GM12891 (cell line): ENCODE measurements at regions not wholly inside any gene's neighbourhood (a gene's known extent, or its start where the extent isn't known, plus 50 kb on each side); places are given as distances from the start of the nearest gene placed in this dataset.
A peak's percentile ranks its signal among the peaks of the same experiment; 100 is the strongest.
"Not testable (repeated sequence)": the region's sequence is repeated elsewhere in the genome, so short reads cannot be mapped to it uniquely, and the experiment has no call there.

Experiments
- DNase-seq: peaks from one replicate; pipeline ENCODE4 v3.0.0; 2011; ENCODE audit warnings: low spot score; ENCODE audit not compliant: insufficient read length
- FAIRE-seq: peaks from 2 replicates; lab custom pipeline; 2011; peaks lifted over from hg19 to GRCh38; lab: Jason Lieb, UNC
- PAX5 ChIP-seq: IDR thresholded peaks from 2 replicates; pipeline ENCODE4 v1.6.1; 2011; ENCODE audit warnings: low read length, moderate library complexity, mild to moderate bottlenecking; ENCODE audit not compliant: insufficient read depth, severe bottlenecking
- POLR2A ChIP-seq: IDR thresholded peaks from 2 replicates; pipeline ENCODE4 v1.6.1; 2011; ENCODE audit warnings: low read depth, low read length, control low read depth
- POLR2AphosphoS5 ChIP-seq: IDR thresholded peaks from 2 replicates; pipeline ENCODE4 v1.6.1; 2011; ENCODE audit warnings: low read depth, low read length, control low read depth
- POU2F2 ChIP-seq: IDR thresholded peaks from 2 replicates; pipeline ENCODE4 v1.6.1; 2011; ENCODE audit warnings: low read depth, mild to moderate bottlenecking, control low read depth, low read length, moderate library complexity
- SPI1 ChIP-seq: IDR thresholded peaks from 2 replicates; pipeline ENCODE4 v1.6.1; 2011; ENCODE audit warnings: low read depth, low read length, control low read depth
- TAF1 ChIP-seq: IDR thresholded peaks from 2 replicates; pipeline ENCODE4 v1.6.1; 2011; ENCODE audit warnings: low read depth, low read length, control low read depth

- FAIRE-seq (no peak), DNase-seq (no peak)
- TF ChIP-seq POU2F2 = no peak
- TF ChIP-seq TAF1 = no peak
- no peak for TF ChIP-seq SPI1
- no peak for TF ChIP-seq POLR2AphosphoS5
- TF ChIP-seq POLR2A = no peak
- no peak for TF ChIP-seq PAX5
Measured at GRCh38 chr14:34081576-34082136, 130.8 kb upstream of the EGLN3 start.

DNA sequence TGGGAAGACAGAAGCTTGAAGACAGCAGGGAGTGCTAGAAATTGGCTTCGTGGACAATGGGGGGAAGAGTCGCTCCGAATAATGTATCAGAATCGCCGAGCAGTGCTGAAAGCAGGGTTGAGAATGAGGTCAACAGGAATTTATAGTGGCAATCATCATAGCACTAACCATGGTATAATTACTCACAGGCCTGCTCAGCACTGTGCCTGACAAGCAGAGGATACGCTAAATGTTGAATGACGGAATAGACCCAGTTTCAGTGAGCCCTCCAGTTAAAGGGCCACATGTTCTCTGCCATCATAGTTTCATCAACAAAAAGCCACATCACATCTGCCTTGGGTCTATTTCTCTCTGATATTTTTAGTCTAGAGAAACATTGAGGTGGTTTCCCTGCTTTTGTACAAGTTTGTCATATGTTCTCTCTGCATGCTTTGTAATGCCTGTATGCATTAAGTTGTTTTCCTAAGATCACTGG is 130.3 kb upstream of the EGLN3 start:
- FAIRE-seq (no peak), DNase-seq (no peak)
- TF ChIP-seq TAF1 (no peak), SPI1 (no peak), PAX5 (no peak), POLR2AphosphoS5 (no peak), POU2F2 (no peak), POLR2A (no peak)

GRCh38 chr14:34079643-34080042 is 128.8 kb upstream of the EGLN3 start:
- DNase-seq, FAIRE-seq: not testable (repeated sequence)

GRCh38 chr14:34078117-34078743 is 127.4 kb upstream of the EGLN3 start:
- FAIRE-seq (no peak), DNase-seq (no peak)
- TF ChIP-seq POU2F2 = no peak
- peak; percentile 86 for TF ChIP-seq SPI1

DNA sequence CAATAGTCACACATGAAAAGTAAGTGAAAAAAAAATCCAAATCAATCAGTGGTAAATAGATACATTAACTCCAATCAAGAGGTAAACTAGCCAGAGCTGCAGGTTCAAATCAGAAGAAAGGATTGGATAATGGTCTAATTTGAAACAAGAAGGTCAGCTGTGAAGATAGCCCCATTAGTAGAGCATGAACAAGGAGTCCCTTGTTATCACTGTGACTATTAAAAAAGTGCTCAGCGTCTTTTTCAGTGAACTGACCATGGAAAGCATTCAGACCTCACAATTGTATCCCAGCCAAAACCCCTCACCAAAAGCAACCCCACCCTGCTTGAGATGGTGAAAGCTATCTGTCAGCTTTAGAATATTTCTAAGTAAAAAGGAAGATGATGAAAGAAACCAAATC is 125.0 kb upstream of the EGLN3 start:
- DNase-seq (no peak), FAIRE-seq (no peak)
- TF ChIP-seq SPI1 (no peak), POU2F2 (no peak), PAX5 (no peak), TAF1 (no peak)

DNA sequence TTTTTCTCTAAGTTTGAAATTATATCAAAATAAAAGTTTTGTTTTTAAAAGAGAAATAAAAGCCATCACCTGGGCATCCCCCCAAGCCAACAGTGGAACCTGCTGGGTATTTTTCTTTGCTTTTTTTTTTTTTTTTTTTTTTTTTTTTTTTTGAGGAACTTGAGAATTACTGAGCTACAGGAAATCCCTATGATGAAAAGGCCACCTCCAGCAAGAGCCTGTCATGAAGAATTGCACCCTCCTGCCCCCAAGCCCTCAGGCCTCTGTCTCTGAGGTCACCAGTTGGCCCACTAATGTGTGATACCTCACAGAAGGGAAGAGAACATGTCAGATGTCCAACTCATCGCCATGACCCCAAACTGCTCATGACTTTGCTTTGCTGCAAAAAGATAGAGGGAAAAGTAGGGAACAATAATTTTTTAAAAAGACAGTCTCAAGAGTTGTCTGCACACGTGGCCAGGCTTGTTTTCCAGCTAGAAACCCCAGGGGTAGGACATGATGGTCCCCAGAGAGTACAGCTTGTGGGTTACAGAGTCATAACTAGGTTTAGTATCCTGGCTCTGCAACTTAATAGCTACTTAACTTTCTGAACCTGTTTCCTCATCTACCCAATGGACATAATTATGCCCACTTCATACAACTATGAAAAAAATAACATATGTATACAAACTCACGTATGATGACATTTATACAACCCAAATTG is 124.3 kb upstream of the EGLN3 start:
- FAIRE-seq (no peak), DNase-seq (no peak)
- TF ChIP-seq POLR2AphosphoS5 = no peak
- TF ChIP-seq PAX5 = no peak
- no peak for TF ChIP-seq POLR2A
- TF ChIP-seq TAF1 = no peak
- TF ChIP-seq SPI1 = no peak
- TF ChIP-seq POU2F2 = no peak

GRCh38 chr14:34072921-34073320 is 122.0 kb upstream of the EGLN3 start:
- peak; percentile 73 for TF ChIP-seq SPI1
- no peak for TF ChIP-seq POU2F2
- DNase-seq = no peak
- FAIRE-seq = no peak

- DNase-seq (no peak), FAIRE-seq (no peak)
- TF ChIP-seq POU2F2 (no peak), POLR2AphosphoS5 (no peak), POLR2A (no peak), TAF1 (no peak), SPI1 (no peak), PAX5 (no peak)
Measured at GRCh38 chr14:34072401-34072800, 121.5 kb upstream of the EGLN3 start.

DNA sequence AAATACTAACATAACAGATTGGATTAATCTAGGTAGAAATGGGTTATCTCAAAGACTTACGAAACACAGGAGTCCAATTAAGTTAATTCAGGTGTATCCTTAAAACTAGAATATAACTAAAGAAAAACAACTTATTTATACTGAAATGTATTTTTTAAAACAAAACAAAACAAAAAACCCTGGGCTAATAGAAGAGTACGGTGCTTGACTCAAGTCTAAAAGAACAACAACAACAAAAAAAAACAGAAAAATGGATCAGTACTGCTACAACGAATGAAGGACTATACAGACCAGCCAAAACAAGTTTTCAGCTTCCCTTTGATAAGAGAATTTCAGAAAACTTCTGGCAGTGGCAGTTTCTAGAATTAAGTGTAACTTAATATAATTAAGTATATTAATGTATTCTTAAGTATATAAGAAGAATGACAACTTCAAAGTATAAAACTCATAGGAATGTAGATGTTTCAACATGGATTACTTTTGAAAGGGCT is 120.1 kb upstream of the EGLN3 start:
- DNase-seq (no peak), FAIRE-seq (no peak)
- TF ChIP-seq POU2F2 (no peak), TAF1 (no peak), PAX5 (no peak), SPI1 (no peak)

GRCh38 chr14:34069854-34070582 is 119.1 kb upstream of the EGLN3 start:
- TF ChIP-seq SPI1 (no peak), PAX5 (no peak), POLR2AphosphoS5 (no peak), POU2F2 (no peak), POLR2A (no peak), TAF1 (no peak)
- DNase-seq (no peak), FAIRE-seq (no peak)

DNA sequence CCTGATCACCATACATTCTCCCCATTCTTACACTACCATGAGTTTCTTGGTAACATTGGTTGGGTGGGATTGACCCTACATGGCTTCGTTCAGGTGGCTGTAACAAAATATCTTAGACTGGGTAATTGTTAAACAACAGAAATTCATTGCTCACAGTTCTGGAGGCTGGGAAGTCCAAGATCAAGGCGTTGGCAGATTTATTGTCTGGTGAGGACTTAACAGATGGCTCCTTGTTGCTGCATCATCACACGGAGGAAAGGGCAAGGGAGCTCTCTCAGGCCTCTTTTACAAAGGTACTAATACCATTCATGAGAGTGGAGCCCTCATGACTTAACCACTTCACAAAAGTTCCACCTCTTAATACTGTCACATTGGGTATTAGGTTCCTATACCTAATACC is 116.7 kb upstream of the EGLN3 start:
- DNase-seq (no peak), FAIRE-seq (no peak)
- TF ChIP-seq POU2F2 (no peak), TAF1 (no peak), PAX5 (no peak), POLR2AphosphoS5 (no peak), SPI1 (no peak), POLR2A (no peak)
